ENCODE measurements at regions not wholly inside any gene's neighbourhood (a gene's known extent, or its start where the extent isn't known, plus 50 kb on each side); places are given as distances from the start of the nearest gene placed in this dataset.

- H3K36me3 ChIP-seq: no peaks in the 10 kb centered on the region
- H3K4me1 ChIP-seq: no peaks in the 10 kb centered on the region
- H3K27me3 ChIP-seq: no peaks in the 10 kb centered on the region
- H3K4me3 ChIP-seq (ENCODE audit: low read depth, low read length): no peak overlapping the region
- no peaks in the 10 kb centered on the region for H3K9me3 ChIP-seq
- DNase-seq: no peak
- TF ChIP-seq CTCF (IDR thresholded peaks at IDR 0.05; ENCODE audit: low read depth, low read length): no peak
Observed at GRCh38 chr15:35931799-35932341, 385.9 kb upstream of the DPH6 start.

GRCh38 chr15:35932531-35932930 lies 386.6 kb upstream of the DPH6 start:
- TF ChIP-seq CTCF (IDR thresholded peaks at IDR 0.05; ENCODE audit: low read depth, low read length): no peak
- no peaks in the 10 kb centered on the region for H3K27me3 ChIP-seq
- H3K4me3 ChIP-seq (ENCODE audit: low read depth, low read length): no peak overlapping the region
- H3K36me3 ChIP-seq: no peaks in the 10 kb centered on the region
- H3K4me1 ChIP-seq: no peaks in the 10 kb centered on the region; the same call in 1 of the 2 replicates
- no peaks in the 10 kb centered on the region for H3K9me3 ChIP-seq
- peak; percentile 16 for DNase-seq

GRCh38 chr15:35933531-35933930 lies 387.6 kb upstream of the DPH6 start:
- Histone ChIP-seq H3K27me3 (no peaks in the 10 kb centered on the region), H3K4me1 (no peaks in the 10 kb centered on the region; the same call in 1 of the 2 replicates), H3K36me3 (no peaks in the 10 kb centered on the region), H3K9me3 (no peaks in the 10 kb centered on the region), H3K4me3 (ENCODE audit: low read depth, low read length) (no peak overlapping the region)
- DNase-seq: no peak
- no peak for TF ChIP-seq CTCF (IDR thresholded peaks at IDR 0.05; ENCODE audit: low read depth, low read length)

- no peak for TF ChIP-seq CTCF (IDR thresholded peaks at IDR 0.05; ENCODE audit: low read depth, low read length)
- Histone ChIP-seq H3K4me1 (no peaks in the 10 kb centered on the region; the same call in 1 of the 2 replicates), H3K27me3 (no peaks in the 10 kb centered on the region), H3K4me3 (ENCODE audit: low read depth, low read length) (no peak overlapping the region), H3K36me3 (no peaks in the 10 kb centered on the region), H3K9me3 (no peaks in the 10 kb centered on the region)
- DNase-seq: no peak
Observed at GRCh38 chr15:35934383-35935049, 388.6 kb upstream of the DPH6 start.

GRCh38 chr15:35936284-35936683 lies 390.3 kb upstream of the DPH6 start:
- H3K9me3 ChIP-seq: no peaks in the 10 kb centered on the region
- H3K4me1 ChIP-seq: no peaks in the 10 kb centered on the region; the same call in 1 of the 2 replicates
- no peaks in the 10 kb centered on the region for H3K27me3 ChIP-seq
- H3K36me3 ChIP-seq: no peaks in the 10 kb centered on the region
- H3K4me3 ChIP-seq (ENCODE audit: low read depth, low read length): no peak overlapping the region
- DNase-seq: no peak
- TF ChIP-seq CTCF (IDR thresholded peaks at IDR 0.05; ENCODE audit: low read depth, low read length): no peak

- H3K36me3 ChIP-seq: no peaks in the 10 kb centered on the region
- H3K4me3 ChIP-seq (ENCODE audit: low read depth, low read length): no peak overlapping the region
- H3K9me3 ChIP-seq: no peaks in the 10 kb centered on the region
- no peaks in the 10 kb centered on the region for H3K27me3 ChIP-seq
- H3K4me1 ChIP-seq: no peaks in the 10 kb centered on the region; the same call in 1 of the 2 replicates
- DNase-seq: peak; percentile 17
- TF ChIP-seq CTCF (IDR thresholded peaks at IDR 0.05; ENCODE audit: low read depth, low read length): no peak
Observed at GRCh38 chr15:35937380-35937779, 391.4 kb upstream of the DPH6 start.

Data from BE2C (cell line).